ENCODE measurements at regions not wholly inside any gene's neighbourhood (a gene's known extent, or its start where the extent isn't known, plus 50 kb on each side); places are given as distances from the start of the nearest gene placed in this dataset.
"Not testable (repeated sequence)": the region's sequence is repeated elsewhere in the genome, so short reads cannot be mapped to it uniquely, and the experiment has no call there.

DNA sequence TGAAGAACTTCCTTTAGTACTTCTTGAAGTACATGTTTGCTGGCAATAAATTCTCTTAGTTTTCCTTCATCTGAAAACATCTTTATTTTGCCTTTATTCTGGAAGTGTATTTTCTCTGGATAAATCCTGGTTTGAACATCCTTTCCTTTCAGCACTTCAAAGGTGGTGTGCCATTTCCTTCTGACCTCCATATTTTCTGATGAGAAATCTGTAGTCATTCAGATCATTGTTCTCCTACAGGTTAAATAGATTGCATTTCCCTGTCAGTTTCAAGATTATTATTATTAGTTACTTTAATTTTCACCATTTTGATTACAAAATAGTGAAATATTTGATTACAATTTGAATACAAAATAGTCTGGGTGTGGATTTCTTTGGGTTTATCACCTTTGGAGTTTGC lies 134.5 kb downstream of the CDH26 start:
- no peak for DNase-seq (ENCODE audit: missing footprints)
- ATAC-seq = no peak
- intact Hi-C loops (cut with DNase I) = no loop called here

DNA sequence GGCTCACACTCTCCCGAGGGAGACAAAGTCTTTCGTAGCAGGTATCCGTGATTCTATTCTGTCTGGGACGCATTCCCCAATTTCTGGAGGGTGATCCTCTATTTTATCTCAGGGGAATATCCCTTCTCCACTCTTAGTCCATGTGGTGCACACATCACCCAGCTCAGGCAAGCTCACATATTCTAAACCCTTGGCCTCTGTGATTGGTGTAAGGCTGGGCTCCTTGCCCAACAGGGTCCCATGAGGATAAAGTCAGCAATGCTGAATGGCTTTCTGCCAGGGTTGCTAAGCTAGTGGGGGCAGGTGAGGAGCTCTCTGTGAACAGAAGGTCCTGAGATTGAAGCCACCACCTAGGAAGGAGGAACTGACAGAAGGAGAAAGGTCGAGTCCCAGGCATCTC lies 137.2 kb downstream of the CDH26 start:
- DNase-seq (ENCODE audit: missing footprints) = no peak
- peak; percentile 24 for ATAC-seq
- intact Hi-C loops (cut with DNase I) = no loop called here

DNA sequence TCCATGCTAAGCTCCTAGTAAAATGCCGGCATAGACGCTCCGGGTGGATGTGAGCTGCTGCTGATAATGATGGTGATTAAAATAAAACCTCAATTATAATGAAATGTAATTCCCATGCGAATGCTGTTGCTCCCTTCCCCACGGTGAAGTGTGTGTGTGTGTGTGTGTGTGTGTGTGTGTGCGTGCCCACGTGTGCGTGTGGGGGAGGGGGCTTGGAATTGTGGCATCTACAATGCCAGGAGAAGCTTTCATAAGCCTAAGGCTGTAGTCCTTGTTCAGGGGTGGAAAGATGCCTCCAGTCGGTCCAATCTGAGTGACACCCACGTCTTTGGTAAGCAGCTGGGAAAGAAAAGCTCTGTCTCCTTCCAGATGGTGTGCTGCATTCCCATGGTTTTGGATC lies 137.9 kb downstream of the CDH26 start:
- ATAC-seq (no peak), DNase-seq (ENCODE audit: missing footprints) (no peak)
- intact Hi-C loops (cut with DNase I) = no loop called here

DNA sequence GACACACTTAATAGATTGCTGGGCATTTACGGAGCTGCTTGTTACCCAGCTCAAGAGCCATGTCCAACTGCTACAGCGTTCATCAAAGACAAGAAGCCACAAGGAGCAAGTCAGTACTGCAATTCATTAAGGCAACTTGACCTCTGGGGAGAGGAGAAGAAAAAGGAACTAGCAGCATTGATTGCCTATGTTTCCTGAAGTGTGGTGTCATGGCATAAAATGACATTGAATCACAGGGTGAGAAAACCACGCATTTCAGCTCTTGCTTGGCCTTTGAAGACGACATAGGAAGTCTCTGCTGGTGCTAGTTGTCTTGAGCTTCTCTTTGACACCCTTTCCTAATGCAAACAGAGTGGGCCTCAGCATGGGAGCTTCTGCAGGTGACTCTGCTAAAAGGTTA lies 139.1 kb downstream of the CDH26 start:
- intact Hi-C loops (cut with DNase I) = no loop called here
- DNase-seq (ENCODE audit: missing footprints) (no peak), ATAC-seq (no peak)

DNA sequence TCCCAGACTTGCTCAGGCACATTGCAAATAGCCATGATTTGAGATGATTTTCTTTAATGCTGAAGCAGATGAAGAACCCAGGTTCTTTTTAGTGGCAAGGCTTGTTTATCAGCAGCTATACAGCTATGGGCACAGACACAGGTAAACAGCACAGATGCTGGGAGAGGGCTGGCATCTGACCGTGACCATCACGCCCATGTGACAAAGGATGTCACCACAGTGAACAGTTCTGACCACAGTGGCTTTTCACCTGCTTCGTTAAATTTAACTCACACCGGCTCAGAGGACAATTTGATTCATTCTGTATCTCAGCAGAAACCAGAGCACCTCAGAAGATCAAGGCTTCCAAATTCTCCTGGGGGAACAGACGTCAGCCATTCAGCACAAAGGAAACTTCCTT lies 142.6 kb downstream of the CDH26 start:
- ATAC-seq (no peak), DNase-seq (ENCODE audit: missing footprints) (no peak)
- intact Hi-C loops (cut with DNase I) = no loop called here

DNA sequence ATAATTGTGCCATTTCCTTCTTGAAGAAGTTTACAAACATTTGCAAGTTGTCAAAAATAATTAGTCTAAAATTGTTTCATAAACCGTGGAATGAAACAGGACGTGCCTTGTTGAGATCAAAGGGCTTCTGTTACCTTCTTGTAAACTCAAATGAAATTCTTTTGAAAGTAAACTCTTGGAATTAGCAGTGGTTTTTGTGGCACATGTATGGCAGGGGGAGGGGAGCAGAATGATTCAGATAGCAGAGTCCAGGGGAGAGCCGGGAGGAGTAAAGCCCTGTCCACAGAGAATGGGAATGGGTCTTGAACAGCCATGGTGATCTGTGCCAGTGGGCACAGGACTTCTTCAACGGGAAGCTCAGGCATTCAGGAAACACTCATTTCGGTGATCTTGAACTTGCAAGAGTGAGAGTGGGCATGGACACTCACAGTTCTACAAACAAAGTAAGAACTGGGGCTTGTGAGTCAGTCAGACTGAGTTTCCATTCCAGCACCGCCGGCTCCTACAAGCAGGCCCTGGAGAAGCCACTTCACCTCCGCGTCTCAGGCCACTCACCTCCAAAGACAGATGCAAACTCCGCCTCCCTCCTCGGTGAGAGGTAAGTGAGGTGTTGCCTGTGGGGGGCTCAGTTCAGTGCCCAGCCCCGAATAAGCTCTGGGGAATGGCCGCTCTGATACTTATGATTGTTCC lies 143.1 kb downstream of the CDH26 start:
- intact Hi-C loops (cut with DNase I) = no loop called here
- ATAC-seq (no peak), DNase-seq (ENCODE audit: missing footprints) (no peak)

DNA sequence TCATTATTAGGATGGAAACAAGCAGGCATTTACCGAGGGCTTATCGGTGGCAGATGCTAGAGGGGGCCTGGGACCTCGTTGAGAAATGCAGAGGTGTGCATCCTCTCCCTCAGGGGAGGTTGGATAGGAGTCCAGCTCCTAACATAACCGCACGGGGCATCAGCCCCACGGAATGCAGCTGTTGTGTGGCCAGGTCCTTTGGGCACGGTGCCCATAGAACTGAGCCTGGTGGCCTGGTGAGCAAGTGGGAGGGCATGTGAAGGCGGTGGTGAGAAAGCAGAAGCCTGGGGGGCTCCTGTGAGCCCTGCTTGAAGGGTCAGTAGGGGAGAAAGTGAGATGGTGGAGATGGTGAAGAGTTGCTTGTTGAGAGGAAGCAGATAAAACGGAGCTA lies 143.7 kb downstream of the CDH26 start:
- DNase-seq (ENCODE audit: missing footprints) (no peak), ATAC-seq (no peak)
- intact Hi-C loops (cut with DNase I) = no loop called here

DNA sequence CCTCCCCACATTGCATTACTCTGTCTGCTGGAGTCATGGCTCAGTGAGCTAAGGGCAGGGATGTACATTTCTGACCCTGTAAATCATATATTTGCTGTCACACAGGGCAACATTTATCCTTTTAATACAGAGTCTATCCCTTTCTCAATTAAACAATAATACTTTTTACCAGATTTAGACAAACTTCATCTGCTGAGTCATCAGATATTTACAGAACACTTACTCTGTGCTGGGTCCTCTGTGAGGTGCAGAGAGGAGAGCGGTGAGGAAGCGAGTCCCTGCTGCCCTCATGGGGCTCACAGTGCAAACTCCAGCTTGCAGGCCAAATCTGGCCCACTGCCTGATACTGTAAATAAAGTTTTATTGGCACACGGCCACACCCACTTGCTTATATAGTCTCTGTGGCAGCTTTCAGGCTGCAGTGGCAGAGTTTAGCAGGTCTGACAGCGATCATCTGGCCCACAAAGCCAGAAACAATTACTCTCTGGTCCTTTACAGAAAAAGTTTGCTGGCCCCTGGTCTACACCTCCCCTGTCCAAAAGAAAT lies 144.5 kb downstream of the CDH26 start:
- intact Hi-C loops (cut with DNase I) = no loop called here
- ATAC-seq (no peak), DNase-seq (ENCODE audit: missing footprints) (no peak)

DNA sequence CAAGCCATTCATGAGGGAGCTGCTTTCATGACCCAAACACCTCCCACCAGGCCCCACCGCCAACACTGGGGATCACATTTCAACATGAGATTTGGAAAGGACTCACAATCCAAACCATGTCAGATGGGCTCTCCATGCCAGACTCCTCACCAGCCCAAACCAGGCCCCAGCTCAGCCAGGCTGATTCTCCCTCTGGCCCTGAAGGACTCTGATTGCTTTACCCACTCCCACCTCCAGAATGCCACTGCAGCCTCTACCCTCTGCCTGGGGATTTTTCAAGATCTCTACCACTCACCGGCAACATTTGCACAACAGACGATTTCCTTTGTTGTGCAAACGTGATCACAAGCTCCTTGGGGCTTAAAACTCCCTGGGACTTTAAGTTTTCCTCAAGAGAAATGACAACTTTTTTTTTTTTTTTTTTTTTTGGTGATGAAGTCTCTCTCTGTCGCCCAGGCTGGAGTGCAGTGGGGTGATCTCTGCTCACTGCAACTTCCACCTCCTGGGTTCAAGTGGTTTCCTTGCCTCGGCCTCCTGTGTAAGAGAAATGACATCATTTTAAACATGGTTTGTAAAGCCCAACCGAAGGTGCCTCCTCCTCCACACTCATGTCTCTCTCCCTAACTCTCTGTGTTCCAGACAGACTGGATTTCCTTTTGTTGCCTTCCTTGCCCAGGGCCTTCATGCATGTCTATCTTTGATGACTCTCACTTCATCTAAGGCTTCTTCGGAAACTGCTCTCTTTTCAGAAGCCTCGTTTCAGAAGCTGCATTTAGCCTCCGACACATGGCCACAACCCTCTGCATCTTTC lies 147.0 kb downstream of the CDH26 start:
- no peak for ATAC-seq
- intact Hi-C loops (cut with DNase I) = no loop called here

DNA sequence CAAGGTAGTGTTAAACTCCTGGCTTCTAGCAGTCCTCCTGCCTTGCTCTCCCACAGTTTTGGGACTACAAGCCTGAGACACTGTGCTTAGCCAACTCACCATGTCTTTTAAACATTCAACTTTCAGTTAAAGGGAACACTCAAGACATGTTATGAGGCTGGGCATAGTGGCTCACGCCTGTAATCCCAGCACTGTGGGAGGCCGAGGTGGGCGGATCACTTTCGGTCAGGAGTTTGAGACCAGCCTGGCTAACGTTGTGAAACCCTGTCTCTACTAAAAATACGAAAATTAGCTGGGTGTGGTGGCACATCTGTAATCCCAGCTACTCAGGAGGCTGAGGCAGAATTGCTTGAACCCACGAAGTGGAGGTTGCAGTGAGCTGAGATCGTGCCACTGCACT lies 148.0 kb downstream of the CDH26 start:
- ATAC-seq; DNase-seq (ENCODE audit: missing footprints); intact Hi-C loops (cut with DNase I): not testable (repeated sequence)

More for the DNA sequence above, 147.0 kb downstream of the CDH26 start:
- DNase-seq (ENCODE audit: missing footprints) = no peak

DNA sequence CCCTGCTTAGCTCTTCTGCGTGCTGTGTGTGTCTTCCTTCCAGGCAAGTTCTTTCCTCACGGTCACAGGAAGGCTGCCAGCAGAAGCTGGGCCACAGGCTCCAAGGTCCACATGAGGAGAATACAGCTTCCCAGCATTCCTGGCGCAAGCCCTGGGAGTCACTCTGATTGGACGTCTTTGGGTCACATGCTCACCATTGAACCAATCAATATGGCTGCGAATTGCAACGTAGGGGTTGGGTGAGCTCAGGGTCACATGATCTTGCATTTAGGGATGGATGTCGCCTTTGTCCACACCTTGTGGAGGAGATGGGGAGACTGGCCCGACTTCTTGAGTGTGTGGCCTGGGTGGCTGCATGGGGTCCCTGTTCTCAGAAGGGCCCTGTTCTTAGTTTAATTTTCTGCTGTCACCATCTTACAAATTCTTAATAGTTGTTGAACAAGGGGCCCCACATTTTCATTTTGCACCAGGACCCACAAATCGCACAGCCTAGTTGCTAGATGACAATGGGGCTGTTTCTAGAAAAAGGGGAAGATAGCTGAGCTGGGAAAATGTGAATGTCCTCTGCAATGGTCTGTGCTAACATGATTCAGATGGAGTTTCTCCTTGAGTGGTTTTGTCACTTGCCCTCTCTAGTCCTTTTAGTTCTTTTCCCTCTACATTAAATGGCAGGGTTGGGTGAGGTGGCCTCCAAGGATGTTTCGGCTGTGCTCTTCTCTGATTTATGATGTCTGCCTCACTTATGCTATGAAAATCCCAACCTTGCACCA lies 149.6 kb downstream of the CDH26 start:
- no peak for ATAC-seq
- intact Hi-C loops (cut with DNase I) = no loop called here
- no peak for DNase-seq (ENCODE audit: missing footprints)

DNA sequence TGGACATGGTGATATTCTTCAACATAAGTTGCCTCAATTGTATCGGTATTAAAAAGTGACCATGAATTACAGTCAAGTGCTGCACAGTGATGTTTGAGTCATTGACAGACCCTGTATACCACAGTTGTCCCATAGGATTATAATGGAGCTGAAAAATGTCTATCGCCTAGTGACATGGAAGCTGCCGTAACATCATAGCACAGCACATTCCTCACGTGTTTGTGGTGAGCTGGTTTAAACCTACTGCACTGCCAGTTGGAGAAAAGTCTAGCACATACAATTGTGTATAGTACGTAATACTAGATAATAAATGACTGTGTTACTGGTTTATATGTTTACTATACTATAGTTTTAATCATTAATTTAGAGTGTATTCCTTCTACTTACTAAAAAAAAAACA lies 150.2 kb downstream of the CDH26 start:
- ATAC-seq (no peak), DNase-seq (ENCODE audit: missing footprints) (no peak)
- intact Hi-C loops (cut with DNase I) = no loop called here

DNA sequence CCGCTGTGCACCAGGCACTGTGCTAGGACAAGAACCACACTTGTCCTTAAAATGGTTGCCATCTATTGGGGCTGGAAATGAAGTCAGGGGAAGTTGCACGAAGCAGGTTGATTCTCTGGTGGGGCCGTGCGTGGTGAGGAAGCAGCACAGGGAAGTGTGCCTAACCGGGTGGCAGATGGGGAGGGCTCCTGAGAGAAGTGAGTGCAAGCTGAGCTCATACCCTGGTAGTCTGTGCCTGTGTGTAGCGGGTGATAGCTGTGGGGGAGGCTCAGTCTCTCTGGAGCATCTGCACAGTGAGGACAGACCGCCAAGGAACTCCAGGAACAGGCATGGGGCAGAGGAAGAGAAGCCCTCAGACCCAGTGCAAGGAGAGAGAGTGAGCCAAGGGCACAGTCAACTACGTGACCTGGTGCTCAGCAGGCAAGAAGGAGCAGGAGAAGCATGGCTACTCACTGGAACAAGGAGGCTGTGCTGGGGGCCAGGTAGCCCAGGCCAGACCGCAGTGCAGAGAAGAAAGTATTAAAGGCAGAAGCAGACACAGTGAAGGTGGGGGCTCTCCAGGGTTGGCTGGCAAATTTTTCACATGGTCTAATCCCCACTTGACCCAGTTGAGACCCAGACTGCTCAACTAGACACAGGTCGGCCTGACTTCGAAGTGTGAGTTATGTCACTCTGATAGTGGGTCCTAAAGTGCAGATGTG lies 155.0 kb downstream of the CDH26 start:
- ATAC-seq (no peak), DNase-seq (ENCODE audit: missing footprints) (peak; percentile 79)
- intact Hi-C loops (cut with DNase I) = no loop called here

DNA sequence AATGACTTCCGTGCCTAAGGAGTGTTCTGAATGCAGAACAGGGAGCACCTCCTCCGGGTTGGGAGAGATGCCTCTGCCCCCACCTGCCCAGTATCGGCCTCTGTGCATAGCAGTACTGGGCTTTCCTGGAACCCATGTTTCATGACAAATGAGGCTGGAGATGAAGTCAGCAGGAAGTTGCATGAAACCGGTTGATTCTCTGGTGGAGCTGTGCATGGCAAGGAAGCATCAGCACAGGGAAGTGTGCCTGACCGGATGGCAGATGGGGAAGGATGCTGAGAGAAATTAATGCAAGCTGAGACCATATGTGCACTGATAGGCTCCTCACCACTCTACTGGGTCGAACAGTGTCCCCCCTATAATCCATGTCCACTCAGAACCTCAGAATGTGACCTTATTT lies 155.5 kb downstream of the CDH26 start:
- ATAC-seq (no peak), DNase-seq (ENCODE audit: missing footprints) (no peak)
- intact Hi-C loops (cut with DNase I) = no loop called here

DNA sequence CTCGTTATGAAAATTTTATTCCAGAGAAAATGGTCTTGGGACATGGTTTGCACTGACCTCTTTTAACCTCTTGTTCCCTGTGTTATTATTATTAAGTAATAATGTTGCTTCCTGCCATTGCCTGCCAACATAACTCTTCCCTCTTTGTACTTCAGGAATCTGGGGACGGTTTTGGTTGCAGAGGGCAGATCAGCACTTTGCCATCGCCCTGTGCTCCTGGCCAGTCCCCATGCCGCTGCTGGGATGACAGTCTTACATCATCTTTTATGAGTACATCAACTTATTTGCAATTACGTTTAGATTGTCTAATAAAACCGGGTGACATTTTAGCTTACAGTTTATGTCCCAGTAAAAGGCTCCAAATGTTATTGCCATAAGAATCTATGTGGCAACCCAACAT lies 157.2 kb downstream of the CDH26 start:
- intact Hi-C loops (cut with DNase I) = no loop called here
- ATAC-seq (no peak), DNase-seq (ENCODE audit: missing footprints) (no peak)

DNA sequence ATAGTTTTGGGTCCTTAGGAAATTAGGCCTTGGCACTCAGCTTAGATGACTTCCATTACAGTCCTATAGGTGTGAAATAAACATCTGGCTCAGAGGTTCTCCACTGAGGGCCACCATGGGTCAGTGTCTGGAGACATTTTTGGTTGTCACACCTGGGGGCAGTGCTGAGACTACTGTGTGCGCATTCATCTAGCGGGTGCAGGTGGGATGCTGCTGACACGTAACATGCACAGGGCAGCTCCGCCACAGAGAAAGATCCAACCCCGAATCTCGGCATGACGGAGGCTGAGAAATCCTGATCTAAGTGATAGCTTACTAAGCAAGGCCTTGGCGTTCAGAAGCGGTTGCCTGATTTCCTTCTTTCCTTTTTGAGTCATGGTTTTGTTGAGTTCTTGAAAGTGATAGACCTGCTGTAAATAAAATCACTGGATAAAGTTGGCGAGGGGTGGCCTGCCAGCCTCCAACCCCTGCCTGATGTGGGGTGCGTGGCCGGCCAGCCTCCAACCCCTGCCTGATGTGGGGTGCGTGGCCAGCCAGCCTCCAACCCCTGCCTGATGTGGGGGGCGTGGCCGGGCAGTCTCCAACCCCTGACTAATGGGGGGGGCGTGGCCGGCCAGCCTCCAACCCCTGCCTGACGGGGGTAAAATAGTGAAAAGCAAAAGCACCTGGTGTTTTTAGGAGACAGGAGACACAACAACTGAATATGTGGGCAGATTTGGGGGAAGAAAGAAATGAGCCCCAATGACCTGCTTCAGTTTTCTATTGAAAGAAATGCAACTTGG lies 158.1 kb downstream of the CDH26 start:
- intact Hi-C loops (cut with DNase I) = no loop called here

DNA sequence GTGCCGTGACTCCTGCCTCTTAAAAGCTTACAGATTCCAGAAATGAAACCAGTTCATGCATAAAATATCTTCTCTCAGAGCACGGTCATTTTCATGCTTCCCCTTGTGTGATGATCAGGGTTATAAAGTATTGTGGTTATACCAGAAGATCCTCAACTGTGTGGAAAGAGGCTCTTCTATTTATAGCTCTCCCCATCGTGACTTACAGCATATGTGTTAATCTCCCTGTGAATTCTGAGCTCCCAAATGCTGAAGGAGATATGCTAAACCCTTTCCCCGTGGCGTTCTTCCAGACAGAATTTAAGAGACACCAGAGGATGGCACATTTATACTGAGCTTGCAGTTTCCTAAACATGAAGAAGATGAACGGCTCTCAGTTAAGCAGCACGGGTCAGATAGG lies 158.8 kb downstream of the CDH26 start:
- intact Hi-C loops (cut with DNase I) = no loop called here
- DNase-seq (ENCODE audit: missing footprints) = no peak
- no peak for ATAC-seq

More for the DNA sequence above, 158.1 kb downstream of the CDH26 start:
- ATAC-seq (no peak), DNase-seq (ENCODE audit: missing footprints) (no peak)

DNA sequence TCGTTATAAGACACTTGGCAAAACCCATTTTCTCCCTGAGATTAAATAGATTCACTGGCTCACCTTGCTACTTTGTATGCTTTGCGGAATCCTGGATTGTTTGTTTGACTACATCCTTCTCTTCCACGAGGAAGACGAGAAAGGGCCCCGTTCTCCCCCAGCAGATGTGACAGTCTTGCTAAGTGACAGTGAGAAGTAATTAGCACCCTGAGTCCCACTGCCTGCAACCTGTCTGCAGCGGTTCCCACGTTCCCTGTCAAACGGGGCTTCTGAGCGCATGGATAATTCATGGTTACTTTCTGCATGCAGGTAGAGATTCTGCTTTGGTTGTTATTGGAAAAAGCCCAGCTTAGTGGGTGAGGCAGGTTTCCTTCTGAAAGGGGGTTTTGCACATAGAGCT lies 163.7 kb downstream of the CDH26 start:
- ATAC-seq (no peak), DNase-seq (ENCODE audit: missing footprints) (no peak)
- intact Hi-C loops (cut with DNase I) = no loop called here

Data from Right ventricle myocardium inferior (tissue), 1 donor.